PC-3 (cell line): ENCODE measurements at regions not wholly inside any gene's neighbourhood (a gene's known extent, or its start where the extent isn't known, plus 50 kb on each side); places are given as distances from the start of the nearest gene placed in this dataset.
"Not testable (repeated sequence)": the region's sequence is repeated elsewhere in the genome, so short reads cannot be mapped to it uniquely, and the experiment has no call there.

Source experiments
- ATAC-seq: fragments of 200-7000 bp; cut with Tn5 transposase; 2 replicates; pipeline ENCODE4 v1.9.1; 2020; ENCODE audit warnings: mild to moderate bottlenecking, moderate library complexity
- BruUV-seq: library from RNA; stranded (reverse); fragments of 400-500 nt; replicated peaks from 2 replicates; lab custom pipeline; 2021; lab: Mats Ljungman, UMichigan
- CTCF ChIA-PET: fragments of 300-600 bp; sonication (Branson Sonifier 250); formaldehyde crosslinking; loops from one replicate; lab custom pipeline; 2022; ENCODE audit warnings: antibody characterized with exemption; lab: Charles Lee
- POLR2A ChIA-PET: fragments of 300-600 bp; sonication (Branson Sonifier 250); formaldehyde crosslinking; loops from one replicate; lab custom pipeline; 2022; ENCODE audit warnings: antibody characterized with exemption; ENCODE audit not compliant: unreplicated experiment; lab: Charles Lee
- DNase-seq: peaks from one replicate; pipeline ENCODE4 v3.0.0-alpha.2; 2015
- H2AFZ ChIP-seq: fragments of 300-600 bp; sonication (generic); 2 replicates; pipeline ENCODE4 v1.6.0; 2016; ENCODE audit warnings: antibody characterized with exemption, low read length
- H3F3A ChIP-seq: fragments of 300-600 bp; sonication (generic); one replicate; pipeline ENCODE4 v1.6.0; 2017; ENCODE audit warnings: antibody characterized with exemption, low read length, control low read depth, mild to moderate bottlenecking; ENCODE audit not compliant: unreplicated experiment
- H3K27ac ChIP-seq: fragments of 300-600 bp; sonication (generic); 2 replicates; pipeline ENCODE4 v1.5.1; 2016; ENCODE audit warnings: mild to moderate bottlenecking, low read length
- H3K27me3 ChIP-seq: fragments of 300-600 bp; sonication (generic); 2 replicates; pipeline ENCODE4 v1.6.1; 2016; ENCODE audit warnings: low read length, mixed read lengths
- H3K36me3 ChIP-seq: fragments of 300-600 bp; sonication (generic); 2 replicates; pipeline ENCODE4 v1.6.1; 2016; ENCODE audit warnings: low read depth, mixed run types, low read length, mixed read lengths
- H3K4me1 ChIP-seq: fragments of 300-600 bp; sonication (generic); 2 replicates; pipeline ENCODE4 v1.5.1; 2016; ENCODE audit warnings: low read length; ENCODE audit not compliant: insufficient read depth
- H3K4me2 ChIP-seq: fragments of 300-600 bp; sonication (generic); 2 replicates; pipeline ENCODE4 v1.6.0; 2016; ENCODE audit warnings: low read length
- H3K4me3 ChIP-seq: fragments of 300-600 bp; sonication (generic); 2 replicates; pipeline ENCODE4 v1.5.1; 2016; ENCODE audit warnings: mild to moderate bottlenecking, low read length, mixed read lengths
- H3K79me2 ChIP-seq: fragments of 300-600 bp; sonication (generic); 2 replicates; pipeline ENCODE4 v1.6.1; 2017; ENCODE audit warnings: low read length, mixed read lengths
- H3K9ac ChIP-seq: fragments of 300-600 bp; sonication (generic); 2 replicates; pipeline ENCODE4 v1.6.0; 2016; ENCODE audit warnings: mild to moderate bottlenecking, low read length
- H3K9me2 ChIP-seq: fragments of 300-600 bp; sonication (generic); replicated peaks from 2 replicates; pipeline ENCODE4 v1.6.1; 2016; ENCODE audit warnings: mixed run types, low read length, mixed read lengths
- H3K9me3 ChIP-seq: fragments of 300-600 bp; sonication (generic); 2 replicates; pipeline ENCODE4 v1.6.1; 2016; ENCODE audit warnings: low read length, mixed read lengths
- H4K20me1 ChIP-seq: fragments of 300-600 bp; sonication (generic); 2 replicates; pipeline ENCODE4 v1.6.1; 2016; ENCODE audit warnings: low read length, mixed read lengths
- intact Hi-C: fragments of 100-400 bp; cut with micrococcal nuclease; formaldehyde crosslinking; loops from 2 replicates; pipeline ENCODE4 v1.9.0; 2023

GRCh38 chr1:148417241-148417640 lies 65.9 kb downstream of the PPIAL4G start:
- H3F3A ChIP-seq, H3K4me3 ChIP-seq, H3K4me2 ChIP-seq, intact Hi-C loops, H3K9me3 ChIP-seq, H3K9me2 ChIP-seq, H3K27me3 ChIP-seq, POLR2A ChIA-PET, H3K4me1 ChIP-seq, H3K36me3 ChIP-seq, H4K20me1 ChIP-seq, H3K9ac ChIP-seq, H3K27ac ChIP-seq, BruUV-seq, H3K79me2 ChIP-seq, H2AFZ ChIP-seq, DNase-seq, CTCF ChIA-PET, ATAC-seq: not testable (repeated sequence)

DNA sequence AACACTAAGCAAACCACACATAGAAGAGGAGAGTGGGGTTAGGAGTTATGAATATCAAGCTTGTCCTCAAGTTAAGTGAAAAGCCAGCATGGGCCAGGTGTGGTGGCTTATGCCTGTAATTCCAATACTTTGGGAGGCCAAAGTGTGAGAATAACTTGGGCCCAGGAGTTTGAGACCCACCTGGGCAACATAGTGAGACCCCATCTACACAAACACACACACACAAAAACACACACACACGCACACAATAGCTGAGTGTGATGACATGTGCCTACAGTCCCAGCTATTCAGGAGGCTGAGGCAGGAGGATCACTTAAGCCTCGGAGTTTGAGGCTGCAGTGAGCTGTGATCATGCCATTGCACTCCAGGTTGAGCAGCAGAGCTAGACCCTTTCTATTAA lies 69.7 kb downstream of the PPIAL4G start:
- H3F3A ChIP-seq, CTCF ChIA-PET, H3K9me2 ChIP-seq, H3K27ac ChIP-seq, POLR2A ChIA-PET, H3K4me1 ChIP-seq, intact Hi-C loops, H3K4me2 ChIP-seq, H2AFZ ChIP-seq, H3K79me2 ChIP-seq, BruUV-seq, DNase-seq, H3K36me3 ChIP-seq, H3K4me3 ChIP-seq, H3K27me3 ChIP-seq, H3K9me3 ChIP-seq, ATAC-seq, H4K20me1 ChIP-seq, H3K9ac ChIP-seq: not testable (repeated sequence)

GRCh38 chr1:148404786-148405568 lies 78.1 kb downstream of the PPIAL4G start:
- H3K4me1 ChIP-seq, BruUV-seq, ATAC-seq, POLR2A ChIA-PET, H3K4me3 ChIP-seq, DNase-seq, H3K9ac ChIP-seq, H4K20me1 ChIP-seq, H3K9me3 ChIP-seq, H2AFZ ChIP-seq, CTCF ChIA-PET, H3K27me3 ChIP-seq, H3K27ac ChIP-seq, H3K4me2 ChIP-seq, H3K9me2 ChIP-seq, H3K79me2 ChIP-seq, H3F3A ChIP-seq, intact Hi-C loops, H3K36me3 ChIP-seq: not testable (repeated sequence)

DNA sequence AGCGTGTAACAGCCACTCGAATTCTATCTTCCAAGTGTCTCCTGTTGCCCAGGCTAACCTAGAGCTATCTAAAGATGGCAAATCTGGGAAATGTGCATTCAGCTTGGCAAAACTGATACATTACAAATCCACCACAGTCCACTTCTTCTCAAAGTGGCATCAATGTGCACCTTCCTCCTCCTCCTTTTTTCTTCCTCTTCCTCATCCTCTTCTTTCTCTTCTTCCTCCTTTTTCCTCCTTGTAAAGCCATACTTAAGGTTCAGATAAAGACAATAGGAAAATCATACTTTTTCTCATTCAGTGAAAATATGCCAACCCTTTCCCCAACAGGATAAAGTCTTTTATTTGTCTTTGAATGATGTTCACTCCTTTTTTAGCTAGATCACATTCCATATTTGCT lies 79.2 kb downstream of the PPIAL4G start:
- H3K9me3 ChIP-seq, intact Hi-C loops, POLR2A ChIA-PET, DNase-seq, H3K9ac ChIP-seq, H3K27me3 ChIP-seq, H3K79me2 ChIP-seq, H3K4me1 ChIP-seq, H3K4me3 ChIP-seq, H2AFZ ChIP-seq, BruUV-seq, ATAC-seq, H3K4me2 ChIP-seq, H3F3A ChIP-seq, H4K20me1 ChIP-seq, H3K36me3 ChIP-seq, H3K9me2 ChIP-seq, CTCF ChIA-PET, H3K27ac ChIP-seq: not testable (repeated sequence)

GRCh38 chr1:148403085-148403456 lies 80.0 kb downstream of the PPIAL4G start:
- peak overlapping the region; percentile 74 for H3K27ac ChIP-seq
- POLR2A ChIA-PET, DNase-seq, H3K36me3 ChIP-seq, H3K79me2 ChIP-seq, H3F3A ChIP-seq, H3K9me2 ChIP-seq, BruUV-seq, H3K27me3 ChIP-seq, CTCF ChIA-PET, H4K20me1 ChIP-seq, intact Hi-C loops, H3K4me1 ChIP-seq, H3K9me3 ChIP-seq: not testable (repeated sequence)
- ATAC-seq = peak; percentile 25
- peak overlapping the region; percentile 79; the same call in 1 of the 2 replicates for H3K9ac ChIP-seq
- H3K4me3 ChIP-seq = peak overlapping the region; percentile 64
- H2AFZ ChIP-seq = peak overlapping the region; percentile 71; the same call in 1 of the 2 replicates
- H3K4me2 ChIP-seq = peak overlapping the region; percentile 69

DNA sequence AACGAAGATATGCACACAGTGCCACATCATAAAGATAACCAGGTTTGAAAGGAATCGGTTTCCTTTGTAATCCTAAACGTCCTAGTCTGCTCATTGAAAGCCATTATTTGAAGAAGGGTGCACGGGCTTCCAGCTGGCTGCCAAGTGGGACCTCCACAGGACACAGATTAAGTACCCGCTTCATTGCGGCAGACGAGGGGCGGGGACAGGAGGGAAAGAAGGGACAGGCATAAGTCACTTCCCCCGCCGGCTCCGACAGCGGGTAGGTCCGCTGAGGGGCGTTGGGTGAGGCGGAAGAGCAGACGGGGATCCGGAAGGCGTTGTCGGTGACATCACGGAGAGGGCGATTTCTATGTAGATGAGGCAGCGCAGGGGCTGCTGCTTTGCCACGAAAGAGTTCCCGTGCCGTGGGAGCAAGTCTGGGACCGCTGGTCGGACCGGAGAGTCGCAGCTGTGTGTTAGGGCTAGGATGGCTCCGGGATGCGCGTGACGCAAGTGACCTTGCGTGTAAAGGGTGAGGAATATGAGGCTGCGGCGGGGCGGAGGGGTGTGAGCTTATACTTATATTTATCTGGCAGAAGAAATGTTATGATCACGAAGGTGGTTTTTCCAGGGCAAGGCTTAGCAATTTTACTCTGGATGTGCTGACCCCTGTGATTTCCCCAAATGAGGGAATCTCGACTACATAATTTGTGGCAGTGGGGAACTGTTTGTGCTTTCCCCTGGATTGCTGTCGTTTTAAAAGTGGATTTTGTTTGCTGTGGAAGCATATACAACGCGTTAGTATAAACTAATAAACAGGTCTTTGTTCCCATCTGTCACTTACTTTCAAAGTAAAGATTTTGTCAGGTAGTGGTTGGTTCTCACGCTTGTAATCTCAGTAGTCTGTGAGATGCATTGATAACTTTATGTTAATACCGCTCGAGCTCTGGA lies 80.7 kb downstream of the PPIAL4G start:
- intact Hi-C loops = not testable (repeated sequence)

More for the DNA sequence above, 80.7 kb downstream of the PPIAL4G start:
- H3K9me3 ChIP-seq, H3K27me3 ChIP-seq, H4K20me1 ChIP-seq, CTCF ChIA-PET, H3K4me1 ChIP-seq, POLR2A ChIA-PET, H3F3A ChIP-seq, H3K9me2 ChIP-seq, H3K36me3 ChIP-seq, H3K79me2 ChIP-seq: not testable (repeated sequence)
- TSS peak; percentile 99 for BruUV-seq
- ATAC-seq = peak; percentile 95
- peak; percentile 83 for DNase-seq
- Histone ChIP-seq H3K9ac (peak overlapping the region; percentile 79), H2AFZ (peak overlapping the region; percentile 71), H3K4me3 (peak overlapping the region; percentile 64), H3K27ac (peak overlapping the region; percentile 74), H3K4me2 (peak overlapping the region; percentile 69)
